DND-41 (cell line): ENCODE measurements at regions not wholly inside any gene's neighbourhood (a gene's known extent, or its start where the extent isn't known, plus 50 kb on each side); places are given as distances from the start of the nearest gene placed in this dataset.

Experiments
- ATAC-seq: fragments of 200-7000 bp; cut with Tn5 transposase; 3 replicates; pipeline ENCODE4 v1.9.1; 2021; ENCODE audit warnings: low read depth; ENCODE audit not compliant: insufficient read depth
- DNase-seq: peaks from one replicate; pipeline ENCODE4 v3.0.0-alpha.2; 2020
- H2AFZ ChIP-seq: 2 replicates; pipeline ENCODE4 v1.6.0; 2012; ENCODE audit warnings: low read depth, low read length
- H3K27ac ChIP-seq: 2 replicates; pipeline ENCODE4 v1.5.1; 2012; ENCODE audit warnings: low read length, inconsistent platforms
- H3K27me3 ChIP-seq: fragments of 200-600 bp; sonication (generic); 2 replicates; pipeline ENCODE4 v1.6.0; 2012; ENCODE audit warnings: low read length, mild to moderate bottlenecking, inconsistent platforms; ENCODE audit not compliant: insufficient read depth, poor library complexity
- H3K36me3 ChIP-seq: 2 replicates; pipeline ENCODE4 v1.5.1; 2012; ENCODE audit warnings: low read length, inconsistent platforms; ENCODE audit not compliant: insufficient read depth
- H3K4me1 ChIP-seq: 2 replicates; pipeline ENCODE4 v1.5.1; 2012; ENCODE audit warnings: mild to moderate bottlenecking, low read length; ENCODE audit not compliant: insufficient read depth
- H3K4me2 ChIP-seq: 2 replicates; pipeline ENCODE4 v1.6.0; 2012; ENCODE audit warnings: mild to moderate bottlenecking, moderate library complexity, low read length, inconsistent platforms; ENCODE audit not compliant: insufficient read depth
- H3K4me3 ChIP-seq, 2 experiments: fragments of 200-600 bp in 1 of 2; shearing (Covaris generic) in 1 of 2; 2 replicates each; pipeline ENCODE4 v1.5.1; 2012 to 2016; ENCODE audit warnings: inconsistent platforms in 2 of 2, low read length in 2 of 2, mild to moderate bottlenecking in 2 of 2, low read depth in 1 of 2, moderate library complexity in 1 of 2
- H3K79me2 ChIP-seq: 2 replicates; pipeline ENCODE4 v1.6.0; 2012; ENCODE audit warnings: low read length, inconsistent platforms; ENCODE audit not compliant: insufficient read depth
- H3K9ac ChIP-seq: 2 replicates; pipeline ENCODE4 v1.6.0; 2012; ENCODE audit warnings: low read depth, mild to moderate bottlenecking, inconsistent platforms, low read length, moderate library complexity
- H3K9me3 ChIP-seq: 2 replicates; pipeline ENCODE4 v1.5.1; 2012; ENCODE audit warnings: low read length, moderate library complexity, mild to moderate bottlenecking, inconsistent platforms; ENCODE audit not compliant: insufficient read depth, severe bottlenecking
- H4K20me1 ChIP-seq: 2 replicates; pipeline ENCODE4 v1.6.0; 2012; ENCODE audit warnings: low read length; ENCODE audit not compliant: insufficient read depth
- EZH2 ChIP-seq: IDR thresholded peaks from 3 replicates; pipeline ENCODE4 v1.6.1; 2012; ENCODE audit warnings: borderline replicate concordance, low read depth, mild to moderate bottlenecking, moderate library complexity, low read length, inconsistent platforms; ENCODE audit not compliant: severe bottlenecking
- TF ChIP-seq, protein P1 (sequence below): IDR thresholded peaks from 2 replicates; pipeline ENCODE4 v1.5.1; 2012; ENCODE audit warnings: borderline replicate concordance, low read length, moderate library complexity, mild to moderate bottlenecking; ENCODE audit not compliant: poor library complexity, severe bottlenecking; ENCODE audit errors: extremely low read depth

- ATAC-seq, result no peak
- no peak for DNase-seq
- H3K4me1 ChIP-seq, result no peaks in the 10 kb centered on the region
- no peaks in the 10 kb centered on the region for H3K9me3 ChIP-seq
- no peaks in the 10 kb centered on the region for H3K36me3 ChIP-seq
- H3K79me2 ChIP-seq, result no peaks in the 10 kb centered on the region
- H3K27ac ChIP-seq, result no peak overlapping the region
- no peak overlapping the region for H3K4me2 ChIP-seq
- no peak overlapping the region for H2AFZ ChIP-seq
- H3K27me3 ChIP-seq, result no peaks in the 10 kb centered on the region
- TF ChIP-seq, protein P1, sequence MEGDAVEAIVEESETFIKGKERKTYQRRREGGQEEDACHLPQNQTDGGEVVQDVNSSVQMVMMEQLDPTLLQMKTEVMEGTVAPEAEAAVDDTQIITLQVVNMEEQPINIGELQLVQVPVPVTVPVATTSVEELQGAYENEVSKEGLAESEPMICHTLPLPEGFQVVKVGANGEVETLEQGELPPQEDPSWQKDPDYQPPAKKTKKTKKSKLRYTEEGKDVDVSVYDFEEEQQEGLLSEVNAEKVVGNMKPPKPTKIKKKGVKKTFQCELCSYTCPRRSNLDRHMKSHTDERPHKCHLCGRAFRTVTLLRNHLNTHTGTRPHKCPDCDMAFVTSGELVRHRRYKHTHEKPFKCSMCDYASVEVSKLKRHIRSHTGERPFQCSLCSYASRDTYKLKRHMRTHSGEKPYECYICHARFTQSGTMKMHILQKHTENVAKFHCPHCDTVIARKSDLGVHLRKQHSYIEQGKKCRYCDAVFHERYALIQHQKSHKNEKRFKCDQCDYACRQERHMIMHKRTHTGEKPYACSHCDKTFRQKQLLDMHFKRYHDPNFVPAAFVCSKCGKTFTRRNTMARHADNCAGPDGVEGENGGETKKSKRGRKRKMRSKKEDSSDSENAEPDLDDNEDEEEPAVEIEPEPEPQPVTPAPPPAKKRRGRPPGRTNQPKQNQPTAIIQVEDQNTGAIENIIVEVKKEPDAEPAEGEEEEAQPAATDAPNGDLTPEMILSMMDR, result no peak
- no peak for TF ChIP-seq EZH2
- H3K9ac ChIP-seq, result no peak overlapping the region
- H4K20me1 ChIP-seq, result no peaks in the 10 kb centered on the region
- no peak overlapping the region for H3K4me3 ChIP-seq
Observed at GRCh38 chr1:115423776-115424175, 85.7 kb upstream of the NGF start.

DNA sequence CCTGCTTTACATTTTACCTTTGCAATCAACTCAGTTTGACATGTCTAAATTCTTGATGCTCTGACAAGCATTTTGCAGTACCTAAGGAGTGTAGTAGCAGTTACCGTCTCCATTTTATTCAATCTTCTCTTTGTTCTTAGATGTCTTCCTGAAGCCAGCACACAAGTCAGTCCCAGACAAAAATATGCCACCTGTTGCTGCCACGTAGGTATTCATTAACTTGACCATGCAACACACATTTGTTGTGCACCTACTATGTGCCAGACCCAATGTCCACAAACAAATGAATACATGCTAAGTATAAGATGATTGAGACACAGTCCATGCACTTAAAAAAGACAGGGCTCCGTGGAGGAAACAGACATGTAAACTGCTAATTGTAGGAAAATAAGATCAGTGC lies 81.5 kb upstream of the NGF start:
- Histone ChIP-seq H4K20me1 (no peaks in the 10 kb centered on the region), H3K4me3 (no peak overlapping the region)

DNA sequence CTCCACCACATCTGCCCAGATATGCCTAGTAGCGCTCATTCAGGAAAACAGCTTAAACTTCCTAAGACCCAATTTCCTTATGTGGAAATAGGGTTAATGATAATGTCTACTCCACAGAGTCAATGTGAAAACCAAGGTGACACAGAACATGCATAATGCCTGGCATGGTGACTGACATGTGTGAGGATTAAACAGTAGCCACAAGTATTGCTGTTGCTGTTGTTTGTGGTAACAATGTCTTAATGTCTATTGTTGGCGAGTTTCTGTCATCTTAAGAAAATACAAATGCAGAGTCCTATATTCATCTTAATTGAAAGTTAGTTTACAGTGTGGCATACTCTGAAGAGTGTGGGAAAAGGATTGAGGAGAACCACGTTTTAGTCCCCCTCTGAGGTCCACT lies 75.6 kb upstream of the NGF start:
- Histone ChIP-seq H3K9me3 (no peaks in the 10 kb centered on the region), H3K9ac (no peak overlapping the region), H3K27me3 (peaks cover under 1% of the 10 kb centered on the region)

More for the DNA sequence above, 81.5 kb upstream of the NGF start:
- Histone ChIP-seq H3K36me3 (no peaks in the 10 kb centered on the region), H3K4me2 (no peak overlapping the region), H3K79me2 (no peaks in the 10 kb centered on the region), H3K27me3 (no peaks in the 10 kb centered on the region), H3K9me3 (no peaks in the 10 kb centered on the region), H3K4me1 (no peaks in the 10 kb centered on the region), H3K9ac (no peak overlapping the region), H2AFZ (no peak overlapping the region), H3K27ac (no peak overlapping the region)
- no peak for DNase-seq
- TF ChIP-seq, protein P1, result no peak
- TF ChIP-seq EZH2, result no peak
- ATAC-seq, result no peak

More for the DNA sequence above, 75.6 kb upstream of the NGF start:
- Histone ChIP-seq H3K79me2 (no peaks in the 10 kb centered on the region), H2AFZ (no peak overlapping the region), H3K27ac (no peak overlapping the region), H3K36me3 (no peaks in the 10 kb centered on the region), H4K20me1 (no peaks in the 10 kb centered on the region), H3K4me1 (no peaks in the 10 kb centered on the region), H3K4me2 (no peak overlapping the region), H3K4me3 (no peak overlapping the region)
- no peak for DNase-seq
- no peak for ATAC-seq
- TF ChIP-seq, protein P1, result no peak
- no peak for TF ChIP-seq EZH2
